ENCODE measurements at regions not wholly inside any gene's neighbourhood (a gene's known extent, or its start where the extent isn't known, plus 50 kb on each side); places are given as distances from the start of the nearest gene placed in this dataset.

GRCh38 chr12:31228811-31229792 is 96.8 kb downstream of the SINHCAF start:
- H3K4me3 ChIP-seq (ENCODE audit: low read length), result no peak overlapping the region
- DNase-seq (ENCODE audit: low read depth, low spot score), result no peak

DNA sequence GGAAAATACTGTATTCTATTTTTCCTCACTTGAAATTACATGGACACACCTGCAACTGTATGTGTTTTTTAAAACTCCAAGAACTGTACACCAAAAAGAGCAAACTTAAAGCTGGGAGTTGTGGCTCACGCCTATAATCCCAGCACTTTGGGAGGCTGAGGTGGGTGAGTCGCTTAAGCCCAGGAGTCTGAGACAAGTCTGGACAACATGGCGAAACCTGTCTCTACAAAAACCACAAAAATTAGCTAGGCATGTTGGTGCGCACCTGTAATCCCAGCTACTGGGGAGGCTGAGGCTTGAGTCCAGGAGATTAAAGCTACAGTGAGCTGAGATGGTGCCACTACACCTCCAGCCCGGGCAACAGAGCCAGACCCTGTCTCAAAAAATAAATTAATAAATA is 95.9 kb downstream of the SINHCAF start:
- no peak for DNase-seq (ENCODE audit: low read depth, low spot score)
- no peak overlapping the region for H3K4me3 ChIP-seq (ENCODE audit: low read length)
